22Rv1 (cell line): ENCODE measurements at regions not wholly inside any gene's neighbourhood (a gene's known extent, or its start where the extent isn't known, plus 50 kb on each side); places are given as distances from the start of the nearest gene placed in this dataset.
A peak's percentile ranks its signal among the peaks of the same experiment; 100 is the strongest.

ENCODE experiments used
- CTCF ChIP-seq: fragments of 450-650 bp; IDR thresholded peaks from 2 replicates; pipeline ENCODE4 v1.5.1; 2017; ENCODE audit warnings: mild to moderate bottlenecking
- ZFX ChIP-seq: fragments of 450-650 bp; IDR thresholded peaks from 2 replicates; pipeline ENCODE4 v1.6.1; 2017; ENCODE audit warnings: antibody characterized with exemption, borderline replicate concordance

DNA sequence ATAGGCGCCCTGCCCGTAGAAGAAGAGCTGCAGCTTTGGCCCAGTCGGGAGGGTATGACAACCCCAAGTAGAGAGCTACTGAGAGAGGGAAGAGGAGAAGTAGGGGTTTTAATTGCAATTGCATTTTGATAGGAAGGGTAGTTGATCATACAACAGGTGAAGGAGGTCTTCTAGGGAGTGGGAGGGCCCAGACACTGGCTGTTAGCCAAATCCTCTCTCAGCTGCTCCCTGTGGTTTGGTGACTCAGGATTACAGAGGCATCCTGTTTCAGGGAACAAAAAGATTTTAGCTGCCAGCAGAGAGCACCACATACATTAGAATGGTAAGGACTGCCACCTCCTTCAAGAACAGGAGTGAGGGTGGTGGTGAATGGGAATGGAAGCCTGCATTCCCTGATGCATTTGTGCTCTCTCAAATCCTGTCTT, 408.9 kb upstream of the THBS1 start:
- TF ChIP-seq CTCF (peak; percentile 35), ZFX (no peak)
